B cell (primary cell): ENCODE measurements at regions not wholly inside any gene's neighbourhood (a gene's known extent, or its start where the extent isn't known, plus 50 kb on each side); places are given as distances from the start of the nearest gene placed in this dataset.

ENCODE experiments used
- ATAC-seq: fragments of 200-7000 bp; cut with Tn5 transposase; one replicate; pipeline ENCODE4 v1.10.0; 2021; ENCODE audit warnings: low read depth, mild to moderate bottlenecking, moderate number of reproducible peaks, moderate library complexity
- CTCF ChIA-PET: fragments of 350-600 bp; sonication (Branson Sonifier 250); formaldehyde crosslinking; loops from one replicate; lab custom pipeline; 2021; ENCODE audit warnings: antibody characterized with exemption, inconsistent platforms; lab: Charles Lee
- POLR2A ChIA-PET: fragments of 350-600 bp; sonication (Branson Sonifier 250); formaldehyde crosslinking; loops from one replicate; lab custom pipeline; 2021; ENCODE audit warnings: antibody characterized with exemption; lab: Charles Lee
- DNase-seq: peaks from one replicate; pipeline ENCODE4 v3.0.0; 2013
- H2AFZ ChIP-seq: 2 replicates; pipeline ENCODE4 v1.6.1; 2012; ENCODE audit warnings: mild to moderate bottlenecking, low read depth, low read length; ENCODE audit not compliant: insufficient read depth, poor library complexity, severe bottlenecking
- H3K27ac ChIP-seq, 2 donors: 1 replicate in 1 of 2; 2 replicates in 1 of 2; pipeline ENCODE4 v1.5.1; 2012 to 2013; ENCODE audit warnings: low read length in 2 of 2, mild to moderate bottlenecking in 2 of 2, moderate library complexity in 1 of 2
- H3K27me3 ChIP-seq, 4 experiments: fragments of 200-600 bp in 1 of 4; sonication (generic) in 1 of 4; replicated peaks in 1 of 4; 1 replicate in 2 of 4; 2 replicates in 2 of 4; pipeline versions ENCODE4 v1.6.1 to v1.7.0; 2013 to 2016; ENCODE audit warnings: low read length in 3 of 4, mild to moderate bottlenecking in 2 of 4, mixed read lengths in 1 of 4, moderate library complexity in 1 of 4; ENCODE audit not compliant: insufficient read depth in 4 of 4, control insufficient read depth in 3 of 4; ENCODE audit errors: control extremely low read depth in 1 of 4
- H3K36me3 ChIP-seq, 2 experiments: replicated peaks in 1 of 2; 1 replicate in 1 of 2; 2 replicates in 1 of 2; pipeline versions ENCODE4 v1.6.1 to v1.7.1; 2013; ENCODE audit warnings: low read length in 1 of 2; ENCODE audit not compliant: insufficient read depth in 2 of 2, control insufficient read depth in 1 of 2; ENCODE audit errors: control extremely low read depth in 1 of 2, extremely low read depth in 1 of 2
- H3K4me1 ChIP-seq, 2 donors: fragments of 200-600 bp in 1 of 2; sonication (generic) in 1 of 2; 1 replicate in 1 of 2; 2 replicates in 1 of 2; pipeline versions ENCODE4 v1.5.1 to v1.6.1; 2013 to 2017; ENCODE audit warnings: low read length in 2 of 2; ENCODE audit not compliant: control insufficient read depth in 2 of 2, insufficient read depth in 2 of 2
- H3K4me2 ChIP-seq: replicated peaks from 2 replicates; pipeline ENCODE3; 2012; ENCODE audit warnings: mild to moderate bottlenecking, low read depth, low read length; ENCODE audit not compliant: poor library complexity, severe bottlenecking
- H3K4me3 ChIP-seq, 5 experiments: fragments of 200-600 bp in 1 of 5; sonication (generic) in 1 of 5; 1 replicate in 3 of 5; 2 replicates in 2 of 5; pipeline versions ENCODE4 v1.5.1 to v1.7.0; 2011 to 2016; ENCODE audit warnings: low read length in 4 of 5, mild to moderate bottlenecking in 4 of 5, low read depth in 2 of 5, control low read depth in 1 of 5, moderate library complexity in 1 of 5; ENCODE audit not compliant: insufficient read depth in 1 of 5; ENCODE audit errors: control extremely low read depth in 1 of 5, extremely low read depth in 1 of 5
- H3K79me2 ChIP-seq: fragments of 200-600 bp; sonication (generic); one replicate; pipeline ENCODE4 v1.6.0; 2016; ENCODE audit warnings: low read length; ENCODE audit not compliant: control insufficient read depth, insufficient read depth
- H3K9ac ChIP-seq: fragments of 200-600 bp; sonication (generic); 2 replicates; pipeline ENCODE4 v1.6.1; 2017; ENCODE audit warnings: mild to moderate bottlenecking, low read length, moderate library complexity
- H3K9me3 ChIP-seq, 3 donors: one replicate each; pipeline versions ENCODE4 v1.6.1 to v1.7.1; 2013; ENCODE audit warnings: low read length in 2 of 3; ENCODE audit not compliant: control insufficient read depth in 2 of 3, insufficient read depth in 1 of 3; ENCODE audit errors: control extremely low read depth in 1 of 3
- H4K20me1 ChIP-seq: 2 replicates; pipeline ENCODE4 v1.6.0; 2012; ENCODE audit warnings: mild to moderate bottlenecking, low read length; ENCODE audit not compliant: insufficient read depth, control insufficient read depth, poor library complexity, severe bottlenecking
- H3K27ac Mint-ChIP-seq: one replicate; pipeline ENCODE4 v1.8.0; 2021; ENCODE audit warnings: mixed read lengths
- H3K27me3 Mint-ChIP-seq: one replicate; pipeline ENCODE4 v1.8.0; 2021; ENCODE audit warnings: mixed read lengths
- H3K4me1 Mint-ChIP-seq: one replicate; pipeline ENCODE4 v1.8.0; 2021; ENCODE audit warnings: mixed read lengths
- H3K4me3 Mint-ChIP-seq: one replicate; pipeline ENCODE4 v1.8.0; 2021; ENCODE audit warnings: mixed read lengths
- H3K9me3 Mint-ChIP-seq: one replicate; pipeline ENCODE4 v1.8.0; 2022; ENCODE audit warnings: mixed read lengths; ENCODE audit not compliant: insufficient read depth
- EZH2 ChIP-seq: IDR thresholded peaks from 2 replicates; pipeline ENCODE4 v1.6.1; 2012; ENCODE audit warnings: borderline replicate concordance, low read depth, mild to moderate bottlenecking, moderate library complexity, low read length; ENCODE audit not compliant: insufficient read depth, poor library complexity, severe bottlenecking
- WGBS: methylation state at CpG from one replicate; pipeline ENCODE4 v1.1.5; 2013; ENCODE audit warnings: missing lambda C conversion rate; ENCODE audit not compliant: insufficient coverage; 5-methylcytosine and 5-hydroxymethylcytosine counted together
- intact Hi-C: fragments of 100-400 bp; cut with micrococcal nuclease; formaldehyde crosslinking; loops from one replicate; pipeline ENCODE4 v1.10.0; 2022
- TF ChIP-seq, protein P1 (sequence below): fragments of 200-600 bp; IDR thresholded peaks from one replicate; pipeline ENCODE4 v1.8.0; 2022; ENCODE audit warnings: antibody characterized with exemption, mild to moderate bottlenecking

DNA sequence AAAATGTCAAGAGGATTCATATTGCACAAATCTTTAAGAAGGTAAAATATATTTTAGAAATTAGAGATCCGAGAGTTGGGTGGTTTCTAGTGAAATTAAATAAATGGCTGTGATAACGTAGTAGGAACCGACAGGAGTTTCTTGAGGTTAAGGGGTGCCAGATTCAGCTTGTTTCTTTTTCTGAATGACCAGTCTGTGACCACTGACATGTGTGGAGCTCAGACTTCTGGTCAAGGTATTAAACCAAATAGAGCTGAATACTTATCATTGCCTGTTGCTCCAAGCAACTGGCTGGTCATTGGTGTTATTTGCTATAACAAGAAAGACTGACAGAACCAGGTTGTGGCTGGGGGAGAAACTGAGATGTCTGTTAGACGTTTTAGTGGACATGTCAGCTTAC, 408.2 kb upstream of the HS6ST1 start:
- no peaks in the 10 kb centered on the region for H3K36me3 ChIP-seq

DNA sequence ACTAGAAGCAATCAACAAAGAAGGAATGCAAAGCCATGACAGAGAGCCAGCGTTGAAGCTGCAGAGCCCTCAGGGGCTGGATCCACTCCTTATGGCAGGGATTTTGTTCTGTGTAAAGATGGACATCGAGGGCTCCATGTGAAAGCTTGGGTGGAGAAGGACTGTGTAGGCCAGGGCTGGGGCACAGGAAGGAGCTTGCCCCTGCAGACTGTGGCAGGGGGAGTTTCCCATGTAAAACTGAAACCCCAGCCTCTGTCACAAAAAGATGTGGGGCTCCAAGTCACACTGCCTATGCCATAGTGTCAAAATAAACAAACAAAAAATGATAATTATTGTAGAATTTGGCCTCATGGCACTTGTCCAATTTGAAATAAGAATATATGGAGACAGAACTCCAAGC, 408.7 kb upstream of the HS6ST1 start:
- H3K4me3 Mint-ChIP-seq = no peak overlapping the region
- Histone ChIP-seq H3K79me2 (no peaks in the 10 kb centered on the region), H3K27me3 (peaks cover 0 to 3% (median 0%) of the 10 kb centered on the region in 4 experiments), H3K4me3 (no peak overlapping the region), H3K36me3 (no peaks in the 10 kb centered on the region), H3K9me3 (no peaks in the 10 kb centered on the region), H2AFZ (no peak overlapping the region), H3K27ac (no peak overlapping the region), H3K4me1 (no peaks in the 10 kb centered on the region), H3K4me2 (no peak overlapping the region), H3K9ac (no peak overlapping the region), H4K20me1 (no peaks in the 10 kb centered on the region)
- ATAC-seq = no peak
- H3K27me3 Mint-ChIP-seq = no peaks in the 10 kb centered on the region
- TF ChIP-seq, protein P1, sequence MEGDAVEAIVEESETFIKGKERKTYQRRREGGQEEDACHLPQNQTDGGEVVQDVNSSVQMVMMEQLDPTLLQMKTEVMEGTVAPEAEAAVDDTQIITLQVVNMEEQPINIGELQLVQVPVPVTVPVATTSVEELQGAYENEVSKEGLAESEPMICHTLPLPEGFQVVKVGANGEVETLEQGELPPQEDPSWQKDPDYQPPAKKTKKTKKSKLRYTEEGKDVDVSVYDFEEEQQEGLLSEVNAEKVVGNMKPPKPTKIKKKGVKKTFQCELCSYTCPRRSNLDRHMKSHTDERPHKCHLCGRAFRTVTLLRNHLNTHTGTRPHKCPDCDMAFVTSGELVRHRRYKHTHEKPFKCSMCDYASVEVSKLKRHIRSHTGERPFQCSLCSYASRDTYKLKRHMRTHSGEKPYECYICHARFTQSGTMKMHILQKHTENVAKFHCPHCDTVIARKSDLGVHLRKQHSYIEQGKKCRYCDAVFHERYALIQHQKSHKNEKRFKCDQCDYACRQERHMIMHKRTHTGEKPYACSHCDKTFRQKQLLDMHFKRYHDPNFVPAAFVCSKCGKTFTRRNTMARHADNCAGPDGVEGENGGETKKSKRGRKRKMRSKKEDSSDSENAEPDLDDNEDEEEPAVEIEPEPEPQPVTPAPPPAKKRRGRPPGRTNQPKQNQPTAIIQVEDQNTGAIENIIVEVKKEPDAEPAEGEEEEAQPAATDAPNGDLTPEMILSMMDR = no peak
- no peak for TF ChIP-seq EZH2
- no peak for DNase-seq
- H3K27ac Mint-ChIP-seq = no peak overlapping the region
- WGBS = 62% methylated on average over 2 of the region's 2 CpGs
- intact Hi-C loops = no loop called here
- H3K9me3 Mint-ChIP-seq = peaks cover 4% of the 10 kb centered on the region
- ChIA-PET POLR2A (no interaction called here), CTCF (interaction anchor here (1.5 to 1.7 kb wide), 2 partner anchors 9 to 28 kb away, joined by 6 to 9 read pairs; no protein-coding TSS in a partner anchor)
- H3K4me1 Mint-ChIP-seq = no peaks in the 10 kb centered on the region

More for the DNA sequence above, 408.2 kb upstream of the HS6ST1 start:
- no peak for TF ChIP-seq EZH2
- TF ChIP-seq, protein P1 = no peak
- Histone ChIP-seq H3K9me3 (no peaks in the 10 kb centered on the region), H3K27ac (no peak overlapping the region), H3K27me3 (no peaks in the 10 kb centered on the region), H3K4me1 (no peaks in the 10 kb centered on the region), H3K79me2 (no peaks in the 10 kb centered on the region), H3K9ac (no peak overlapping the region), H2AFZ (no peak overlapping the region), H3K4me2 (no peak overlapping the region), H3K4me3 (no peak overlapping the region), H4K20me1 (no peaks in the 10 kb centered on the region)
- H3K4me3 Mint-ChIP-seq = no peak overlapping the region
- H3K9me3 Mint-ChIP-seq = peaks cover 4% of the 10 kb centered on the region
- H3K4me1 Mint-ChIP-seq = no peaks in the 10 kb centered on the region
- CTCF ChIA-PET = interaction anchor here (1.5 to 1.7 kb wide), 2 partner anchors 10 to 28 kb away, joined by 6 to 9 read pairs; no protein-coding TSS in a partner anchor
- no peak overlapping the region for H3K27ac Mint-ChIP-seq
- intact Hi-C loops = no loop called here
- no peak for ATAC-seq
- 81% methylated on average over 4 of the region's 4 CpGs for WGBS
- POLR2A ChIA-PET = no interaction called here
- no peaks in the 10 kb centered on the region for H3K27me3 Mint-ChIP-seq
- no peak for DNase-seq
